Astrocyte (in vitro differentiated cells and primary cell): ENCODE measurements at regions not wholly inside any gene's neighbourhood (a gene's known extent, or its start where the extent isn't known, plus 50 kb on each side); places are given as distances from the start of the nearest gene placed in this dataset.

Experiments
- EZH2 ChIP-seq: IDR thresholded peaks from 2 replicates; pipeline ENCODE4 v1.6.1; 2012; ENCODE audit warnings: mild to moderate bottlenecking, low read length, inconsistent platforms; ENCODE audit not compliant: insufficient read depth
- TF ChIP-seq, protein P1 (sequence below): IDR thresholded peaks from 2 replicates; pipeline ENCODE4 v1.5.1; 2011; ENCODE audit warnings: low read depth, mild to moderate bottlenecking, inconsistent platforms, low read length, moderate library complexity; ENCODE audit not compliant: insufficient read depth

DNA sequence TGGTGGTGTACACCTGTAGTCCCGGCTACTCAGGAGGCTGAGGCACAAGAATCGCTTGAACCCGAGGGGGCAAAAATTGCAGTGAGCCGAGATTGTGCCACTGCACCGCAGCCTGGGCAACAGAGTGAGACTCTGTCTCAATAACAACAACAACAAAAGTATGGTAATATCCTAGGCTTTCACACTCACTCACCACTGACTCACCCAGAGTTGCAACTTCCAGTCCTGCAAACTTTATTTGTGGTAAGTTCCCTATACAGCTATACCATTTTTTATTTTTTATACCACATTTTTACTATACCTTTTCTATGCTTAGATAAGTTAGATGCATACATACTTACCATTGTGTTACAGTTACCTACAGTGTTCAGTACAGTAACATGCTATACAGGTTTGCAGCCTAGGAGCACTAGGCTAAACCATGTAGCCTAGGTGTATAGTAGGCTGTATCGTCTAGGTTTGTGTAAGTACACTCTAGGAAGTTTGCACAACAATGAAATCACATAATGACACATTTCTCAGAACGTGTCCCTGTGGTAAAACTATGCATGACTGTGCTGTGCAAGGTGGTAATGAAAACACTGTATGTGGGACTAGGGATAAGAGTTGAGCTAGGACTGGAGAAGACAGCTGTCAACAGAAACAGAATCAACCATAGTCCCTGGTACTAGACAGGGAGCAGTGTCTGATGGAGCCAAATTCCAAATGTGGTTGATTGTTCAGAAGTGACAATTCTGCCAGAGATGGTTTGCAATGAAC, 109.5 kb upstream of the RAD23B start:
- TF ChIP-seq, protein P1, sequence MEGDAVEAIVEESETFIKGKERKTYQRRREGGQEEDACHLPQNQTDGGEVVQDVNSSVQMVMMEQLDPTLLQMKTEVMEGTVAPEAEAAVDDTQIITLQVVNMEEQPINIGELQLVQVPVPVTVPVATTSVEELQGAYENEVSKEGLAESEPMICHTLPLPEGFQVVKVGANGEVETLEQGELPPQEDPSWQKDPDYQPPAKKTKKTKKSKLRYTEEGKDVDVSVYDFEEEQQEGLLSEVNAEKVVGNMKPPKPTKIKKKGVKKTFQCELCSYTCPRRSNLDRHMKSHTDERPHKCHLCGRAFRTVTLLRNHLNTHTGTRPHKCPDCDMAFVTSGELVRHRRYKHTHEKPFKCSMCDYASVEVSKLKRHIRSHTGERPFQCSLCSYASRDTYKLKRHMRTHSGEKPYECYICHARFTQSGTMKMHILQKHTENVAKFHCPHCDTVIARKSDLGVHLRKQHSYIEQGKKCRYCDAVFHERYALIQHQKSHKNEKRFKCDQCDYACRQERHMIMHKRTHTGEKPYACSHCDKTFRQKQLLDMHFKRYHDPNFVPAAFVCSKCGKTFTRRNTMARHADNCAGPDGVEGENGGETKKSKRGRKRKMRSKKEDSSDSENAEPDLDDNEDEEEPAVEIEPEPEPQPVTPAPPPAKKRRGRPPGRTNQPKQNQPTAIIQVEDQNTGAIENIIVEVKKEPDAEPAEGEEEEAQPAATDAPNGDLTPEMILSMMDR, result no peak
- no peak for TF ChIP-seq EZH2
